HepG2 (cell line): ENCODE measurements at regions not wholly inside any gene's neighbourhood (a gene's known extent, or its start where the extent isn't known, plus 50 kb on each side); places are given as distances from the start of the nearest gene placed in this dataset.

Experiments
- ATAC-seq: fragments of 200-7000 bp; cut with Tn5 transposase; 3 replicates; pipeline ENCODE4 v1.9.1; 2020; ENCODE audit warnings: mild to moderate bottlenecking, moderate library complexity
- BruUV-seq: library from RNA; stranded (reverse); fragments of 400-500 nt; replicated peaks from 2 replicates; lab custom pipeline; 2021; lab: Mats Ljungman, UMichigan
- CTCF ChIA-PET: fragments of 300-600 bp; formaldehyde crosslinking; extraction: SDS; loops from one replicate; lab custom pipeline; 2021; ENCODE audit warnings: low total read pairs, inconsistent platforms, low intra/inter-chr PET ratio; lab: Yijun Ruan, JAX
- POLR2A ChIA-PET: fragments of 350-600 bp; sonication (Branson Sonifier 250); formaldehyde crosslinking; loops from one replicate; lab custom pipeline; 2020; ENCODE audit warnings: antibody characterized with exemption, inconsistent platforms; lab: Yijun Ruan, JAX
- DNase-seq: peaks from one replicate; pipeline ENCODE4 v3.0.0-alpha.2; 2015; ENCODE audit warnings: low spot score
- FAIRE-seq: peaks from 3 replicates; lab custom pipeline; 2011; peaks lifted over from hg19 to GRCh38; lab: Jason Lieb, UNC
- H2AFZ ChIP-seq: one replicate; pipeline ENCODE4 v1.6.1; 2011; ENCODE audit warnings: low read length, inconsistent platforms
- H3K27ac ChIP-seq: fragments of 300-600 bp; 3 replicates; pipeline ENCODE4 v1.8.0; 2011; ENCODE audit warnings: mixed run types, mild to moderate bottlenecking, mixed read lengths, low read length, inconsistent platforms; ENCODE audit not compliant: insufficient read depth; ENCODE audit errors: extremely low read length
- H3K27me3 ChIP-seq, 2 experiments: fragments of 200-600 bp in 1 of 2; 2 replicates in 1 of 2; 3 replicates in 1 of 2; pipeline versions ENCODE4 v1.6.0 to v1.8.0; 2011; ENCODE audit warnings: low read length in 2 of 2, mild to moderate bottlenecking in 2 of 2, moderate library complexity in 2 of 2, inconsistent platforms in 1 of 2; ENCODE audit not compliant: insufficient read depth in 2 of 2, control insufficient read depth in 1 of 2
- H3K36me3 ChIP-seq, 2 experiments: fragments of 200-600 bp in 1 of 2; replicated peaks in 1 of 2; 2 replicates in 1 of 2; 3 replicates in 1 of 2; pipeline versions ENCODE4 v1.5.1 to v1.8.0; 2011; ENCODE audit warnings: low read length in 2 of 2, inconsistent platforms in 1 of 2; ENCODE audit not compliant: insufficient read depth in 2 of 2, control insufficient read depth in 1 of 2
- H3K4me1 ChIP-seq: 2 replicates; pipeline ENCODE4 v1.5.1; 2012; ENCODE audit warnings: low read length, inconsistent platforms; ENCODE audit not compliant: insufficient read depth
- H3K4me2 ChIP-seq: 2 replicates; pipeline ENCODE4 v1.6.0; 2011; ENCODE audit warnings: low read depth, low read length, inconsistent platforms
- H3K4me3 ChIP-seq, 3 experiments: fragments of 200-600 bp in 1 of 3; sonication (generic), shearing (Covaris generic) in 1 of 3; replicated peaks in 1 of 3; 2 replicates each; pipeline ENCODE4 v1.5.1; 2011 to 2016; ENCODE audit warnings: low read length in 3 of 3, inconsistent platforms in 2 of 3, low read depth in 2 of 3, mild to moderate bottlenecking in 2 of 3, control low read depth in 1 of 3, mixed read lengths in 1 of 3; ENCODE audit not compliant: insufficient read depth in 1 of 3
- H3K79me2 ChIP-seq: one replicate; pipeline ENCODE4 v1.6.1; 2011; ENCODE audit warnings: low read length, inconsistent platforms; ENCODE audit not compliant: insufficient read depth
- H3K9ac ChIP-seq: 2 replicates; pipeline ENCODE4 v1.6.0; 2011; ENCODE audit warnings: mild to moderate bottlenecking, low read depth, low read length, inconsistent platforms; ENCODE audit not compliant: insufficient read depth
- H3K9me3 ChIP-seq: 2 replicates; pipeline ENCODE4 v1.5.1; 2012; ENCODE audit warnings: mild to moderate bottlenecking, low read length
- H4K20me1 ChIP-seq: 2 replicates; pipeline ENCODE4 v1.6.0; 2011; ENCODE audit warnings: inconsistent platforms, mild to moderate bottlenecking, low read length, moderate library complexity; ENCODE audit not compliant: insufficient read depth
- ARNT2 ChIP-seq: sonication (generic); formaldehyde crosslinking; IDR thresholded peaks from 2 replicates; pipeline ENCODE4 v1.8.0; 2022; ENCODE audit warnings: mild to moderate bottlenecking, low read depth, missing genetic modification reagents, moderate library complexity
- KDM1A ChIP-seq: IDR thresholded peaks from 2 replicates; pipeline ENCODE4 v1.6.1; 2016; ENCODE audit warnings: missing compliant biosample characterization
- MNT ChIP-seq: fragments of 450-650 bp; IDR thresholded peaks from 2 replicates; pipeline ENCODE4 v1.6.1; 2016
- NFYB ChIP-seq: sonication (generic); formaldehyde crosslinking; IDR thresholded peaks from 2 replicates; pipeline ENCODE4 v1.4.0; 2020; ENCODE audit warnings: missing genetic modification reagents
- PITX1 ChIP-seq: sonication (generic); formaldehyde crosslinking; IDR thresholded peaks from 2 replicates; pipeline ENCODE4 v1.5.1; 2020; ENCODE audit warnings: mild to moderate bottlenecking, missing genetic modification reagents
- POGZ ChIP-seq: sonication (generic); formaldehyde crosslinking; IDR thresholded peaks from 2 replicates; pipeline ENCODE4 v1.4.0; 2020; ENCODE audit warnings: mild to moderate bottlenecking, missing genetic modification reagents
- RORA ChIP-seq: sonication (generic); formaldehyde crosslinking; IDR thresholded peaks from 2 replicates; pipeline ENCODE4 v1.5.0; 2020; ENCODE audit warnings: mild to moderate bottlenecking, missing genetic modification reagents, moderate library complexity
- SOX13 ChIP-seq, 3 experiments: fragments of 450-650 bp in 1 of 3; sonication (generic) in 1 of 3; formaldehyde crosslinking in 1 of 3; IDR thresholded peaks in 2 of 3; conservative IDR thresholded peaks in 1 of 3; 2 replicates each; pipeline versions ENCODE4 v1.5.0 to v1.6.1; 2016 to 2020; ENCODE audit warnings: antibody characterized with exemption in 1 of 3, mild to moderate bottlenecking in 1 of 3, missing compliant biosample characterization in 1 of 3, missing genetic modification reagents in 1 of 3, moderate library complexity in 1 of 3
- SRSF9 ChIP-seq: fragments of 200-400 bp; formaldehyde crosslinking; IDR thresholded peaks from 2 replicates; pipeline ENCODE4 v1.6.1; 2018; ENCODE audit warnings: borderline replicate concordance, mild to moderate bottlenecking, low read depth, low read length; ENCODE audit not compliant: insufficient read depth, poor library complexity, severe bottlenecking
- ZBTB43 ChIP-seq: sonication (generic); formaldehyde crosslinking; conservative IDR thresholded peaks from 2 replicates; pipeline ENCODE4 v1.4.0; 2020; ENCODE audit warnings: missing genetic modification reagents
- ZMYM2 ChIP-seq: sonication (generic); formaldehyde crosslinking; IDR thresholded peaks from 2 replicates; pipeline ENCODE4 v1.8.0; 2022; ENCODE audit warnings: mild to moderate bottlenecking, missing genetic modification reagents
- ZNF138 ChIP-seq: sonication (generic); formaldehyde crosslinking; IDR thresholded peaks from 2 replicates; pipeline ENCODE4 v1.5.0; 2020; ENCODE audit warnings: mild to moderate bottlenecking, low read depth, missing genetic modification reagents
- ZNF263 ChIP-seq: sonication (generic); formaldehyde crosslinking; IDR thresholded peaks from 2 replicates; pipeline ENCODE4 v1.4.0; 2020; ENCODE audit warnings: missing genetic modification reagents
- ZNF264 ChIP-seq: sonication (generic); formaldehyde crosslinking; IDR thresholded peaks from 2 replicates; pipeline ENCODE4 v1.4.0; 2020; ENCODE audit warnings: missing genetic modification reagents
- ZNF451 ChIP-seq: sonication (generic); formaldehyde crosslinking; IDR thresholded peaks from 2 replicates; pipeline ENCODE4 v1.5.0; 2020; ENCODE audit warnings: mild to moderate bottlenecking, missing genetic modification reagents
- WGBS: methylation state at CpG from one replicate; pipeline ENCODE4 v1.1.6; 2017; ENCODE audit warnings: low lambda C conversion rate; 5-methylcytosine and 5-hydroxymethylcytosine counted together
- in situ Hi-C: cut with HindIII; loops from 2 replicates; pipeline ENCODE4 v1.10.0; 2017; ENCODE audit warnings: low pct_unique_long_range_greater_than_20kb; ENCODE audit not compliant: extremely low pct_ligation_motif_present
- intact Hi-C: fragments of 100-400 bp; cut with micrococcal nuclease; formaldehyde crosslinking; loops from one replicate; pipeline ENCODE4 v1.10.0; 2022; ENCODE audit not compliant: unreplicated experiment

GRCh38 chr3:13266005-13266404, 154.1 kb downstream of the NUP210 start:
- in situ Hi-C loops = no loop called here
- no peak for FAIRE-seq
- H3K27ac ChIP-seq = peak overlapping the region; percentile 48
- WGBS = 89% methylated on average over 8 of the region's 8 CpGs
- H3K4me2 ChIP-seq = no peak overlapping the region
- no peaks in the 10 kb centered on the region for H4K20me1 ChIP-seq
- no peak for ATAC-seq
- H3K36me3 ChIP-seq = 0 out of 5 replicates have a peak, but pooled peaks cover 0 to 6% of the 10 kb centered on the region in 2 experiments
- H3K79me2 ChIP-seq = peaks cover 52% of the 10 kb centered on the region
- H3K9ac ChIP-seq = no peak overlapping the region
- TF ChIP-seq ZBTB43 (CRISPR knock-in tag) = no peak
- no peak for TF ChIP-seq RORA (CRISPR knock-in tag)
- no peak for TF ChIP-seq MNT
- no peak for TF ChIP-seq ZNF451 (CRISPR knock-in tag)
- POLR2A ChIA-PET = interaction anchor here (1.0 kb wide), 1 partner anchor 42 kb away, joined by 3 read pairs; no protein-coding TSS in a partner anchor
- no peak for DNase-seq
- no TSS peak for BruUV-seq
- peaks cover 64% of the 10 kb centered on the region for H3K4me1 ChIP-seq
- peaks cover 4% of the 10 kb centered on the region; the same call in 1 of the 2 replicates for H3K9me3 ChIP-seq
- H3K27me3 ChIP-seq = no peaks in the 10 kb centered on the region
- no peak overlapping the region for H2AFZ ChIP-seq
- intact Hi-C loops = no loop called here
- CTCF ChIA-PET = no interaction called here
- no peak overlapping the region for H3K4me3 ChIP-seq

GRCh38 chr3:13265507-13265906, 154.6 kb downstream of the NUP210 start:
- FAIRE-seq (no peak), DNase-seq (no peak), ATAC-seq (no peak)
- H3K9me3 ChIP-seq = peaks cover 4% of the 10 kb centered on the region; the same call in 1 of the 2 replicates
- intact Hi-C loops = no loop called here
- in situ Hi-C loops = no loop called here
- WGBS = 78% methylated on average over 3 of the region's 3 CpGs
- BruUV-seq = no TSS peak
- H3K4me3 ChIP-seq = no peak overlapping the region
- peaks cover 69% of the 10 kb centered on the region for H3K4me1 ChIP-seq
- H3K9ac ChIP-seq = no peak overlapping the region
- ChIA-PET POLR2A (interaction anchor here (1.0 kb wide), 1 partner anchor 42 kb away, joined by 3 read pairs; no protein-coding TSS in a partner anchor), CTCF (no interaction called here)
- H3K27ac ChIP-seq = peak overlapping the region; percentile 93
- no peaks in the 10 kb centered on the region for H3K27me3 ChIP-seq
- peaks cover 54% of the 10 kb centered on the region for H3K79me2 ChIP-seq
- H3K36me3 ChIP-seq = 0 out of 5 replicates have a peak, but pooled peaks cover 0 to 6% of the 10 kb centered on the region in 2 experiments
- no peak overlapping the region for H3K4me2 ChIP-seq
- H4K20me1 ChIP-seq = no peaks in the 10 kb centered on the region
- H2AFZ ChIP-seq = no peak overlapping the region
- TF ChIP-seq PITX1 (0 out of 2 replicates have a peak, but pooled peaks have one; percentile 10), ARNT2 (CRISPR knock-in tag) (no peak), POGZ (CRISPR knock-in tag) (peak; percentile 30; the same call in 1 of the 2 replicates), NFYB (CRISPR knock-in tag) (no peak), ZMYM2 (CRISPR knock-in tag) (peak; percentile 44; the same call in 1 of the 2 replicates), ZNF263 (CRISPR knock-in tag) (peak; percentile 59; the same call in 1 of the 2 replicates), KDM1A (CRISPR knock-in tag) (peak; percentile 97), ZNF264 (CRISPR knock-in tag) (no peak), ZNF138 (no peak), SRSF9 (no peak), SOX13 (IDR thresholded peaks at IDR 0.05) (no peak), SOX13 (CRISPR knock-in tag; conservative IDR thresholded peaks at IDR 0.05 in 1 of 2, IDR thresholded peaks at IDR 0.05 in 1 of 2) (0 out of 4 replicates have a peak, but pooled peaks of 1 of the 2 experiments have one; percentile 8)
